Suprapubic skin (tissue), 4 donors: ENCODE measurements at regions not wholly inside any gene's neighbourhood (a gene's known extent, or its start where the extent isn't known, plus 50 kb on each side); places are given as distances from the start of the nearest gene placed in this dataset.

Source experiments
- DNase-seq, 2 donors: peaks; one replicate each; pipeline ENCODE4 v3.0.0-alpha.2; 2019; ENCODE audit warnings: low spot score in 2 of 2
- H3K27ac ChIP-seq: fragments of 200-600 bp; sonication (generic); one replicate; pipeline ENCODE4 v1.5.1; 2019
- H3K27me3 ChIP-seq: fragments of 200-600 bp; sonication (generic); one replicate; pipeline ENCODE4 v1.5.1; 2019
- H3K36me3 ChIP-seq: fragments of 200-600 bp; sonication (generic); one replicate; pipeline ENCODE4 v1.5.1; 2019
- H3K4me1 ChIP-seq: fragments of 200-600 bp; sonication (generic); one replicate; pipeline ENCODE4 v1.5.1; 2019
- H3K4me3 ChIP-seq: fragments of 200-600 bp; sonication (generic); one replicate; pipeline ENCODE4 v1.5.1; 2019; ENCODE audit warnings: mild to moderate bottlenecking
- H3K9me3 ChIP-seq: fragments of 200-600 bp; sonication (generic); one replicate; pipeline ENCODE4 v1.5.1; 2019
- CTCF ChIP-seq, 2 donors: fragments of 200-600 bp in 1 of 2; fragments of 450-650 bp in 1 of 2; sonication (generic) in 1 of 2; IDR thresholded peaks; one replicate each; pipeline ENCODE4 v1.5.1; 2016 to 2019; ENCODE audit warnings: antibody characterized with exemption in 2 of 2, mild to moderate bottlenecking in 1 of 2, moderate library complexity in 1 of 2
- EP300 ChIP-seq: sonication (generic); formaldehyde crosslinking; IDR thresholded peaks from one replicate; pipeline ENCODE4 v1.6.1; 2017; ENCODE audit warnings: antibody characterized with exemption
- POLR2A ChIP-seq, 2 donors: fragments of 450-650 bp; IDR thresholded peaks; one replicate each; pipeline ENCODE4 v1.6.1; 2017; ENCODE audit warnings: antibody characterized with exemption in 2 of 2, mild to moderate bottlenecking in 2 of 2, moderate library complexity in 2 of 2
- POLR2AphosphoS5 ChIP-seq, 3 donors: sonication (generic); formaldehyde crosslinking; IDR thresholded peaks; one replicate each; pipeline ENCODE4 v1.6.1; 2017; ENCODE audit warnings: antibody characterized with exemption in 3 of 3
- WGBS: methylation state at CpG from one replicate; pipeline ENCODE4 v1.1.5; 2018; 5-methylcytosine and 5-hydroxymethylcytosine counted together

GRCh38 chr20:10972219-10972860 is 298.5 kb upstream of the JAG1 start:
- no peak overlapping the region for H3K4me3 ChIP-seq
- no peaks in the 10 kb centered on the region for H3K36me3 ChIP-seq
- no peak for TF ChIP-seq CTCF (IDR thresholded peaks at IDR 0.05)
- no peak for TF ChIP-seq POLR2AphosphoS5 (IDR thresholded peaks at IDR 0.05)
- TF ChIP-seq EP300: no peak
- TF ChIP-seq POLR2A (IDR thresholded peaks at IDR 0.05): no peak
- no peaks in the 10 kb centered on the region for H3K4me1 ChIP-seq
- no peak overlapping the region for H3K27ac ChIP-seq
- no peak for DNase-seq
- H3K27me3 ChIP-seq: no peaks in the 10 kb centered on the region
- H3K9me3 ChIP-seq: no peaks in the 10 kb centered on the region
- WGBS: 78% methylated on average over 4 of the region's 4 CpGs

GRCh38 chr20:10976051-10976450 is 302.3 kb upstream of the JAG1 start:
- no peaks in the 10 kb centered on the region for H3K4me1 ChIP-seq
- no peaks in the 10 kb centered on the region for H3K27me3 ChIP-seq
- H3K4me3 ChIP-seq: no peak overlapping the region
- DNase-seq: no peak
- H3K36me3 ChIP-seq: no peaks in the 10 kb centered on the region
- TF ChIP-seq EP300 (no peak), POLR2AphosphoS5 (IDR thresholded peaks at IDR 0.05) (no peak), POLR2A (IDR thresholded peaks at IDR 0.05) (no peak), CTCF (IDR thresholded peaks at IDR 0.05) (no peak)
- no peaks in the 10 kb centered on the region for H3K9me3 ChIP-seq
- WGBS: 90% methylated on average over 6 of the region's 6 CpGs
- H3K27ac ChIP-seq: no peak overlapping the region

- Histone ChIP-seq H3K4me3 (no peak overlapping the region), H3K27me3 (no peaks in the 10 kb centered on the region), H3K4me1 (no peaks in the 10 kb centered on the region), H3K9me3 (no peaks in the 10 kb centered on the region), H3K27ac (no peak overlapping the region), H3K36me3 (no peaks in the 10 kb centered on the region)
- DNase-seq: no peak
- no peak for TF ChIP-seq POLR2AphosphoS5 (IDR thresholded peaks at IDR 0.05)
- TF ChIP-seq EP300: no peak
- no peak for TF ChIP-seq CTCF (IDR thresholded peaks at IDR 0.05)
- TF ChIP-seq POLR2A (IDR thresholded peaks at IDR 0.05): no peak
- WGBS: 97% methylated on average over 4 of the region's 4 CpGs
Observed at GRCh38 chr20:10978019-10978702, 304.4 kb upstream of the JAG1 start.

- Histone ChIP-seq H3K36me3 (no peaks in the 10 kb centered on the region), H3K27ac (no peak overlapping the region), H3K27me3 (no peaks in the 10 kb centered on the region), H3K4me1 (no peaks in the 10 kb centered on the region), H3K4me3 (no peak overlapping the region), H3K9me3 (no peaks in the 10 kb centered on the region)
- 61% methylated on average over 5 of the region's 5 CpGs for WGBS
- TF ChIP-seq EP300 (no peak), CTCF (IDR thresholded peaks at IDR 0.05) (no peak), POLR2A (IDR thresholded peaks at IDR 0.05) (no peak), POLR2AphosphoS5 (IDR thresholded peaks at IDR 0.05) (no peak)
- no peak for DNase-seq
Observed at GRCh38 chr20:10978713-10979112, 304.9 kb upstream of the JAG1 start.

GRCh38 chr20:10982692-10983091 is 308.9 kb upstream of the JAG1 start:
- Histone ChIP-seq H3K4me3 (no peak overlapping the region), H3K9me3 (no peaks in the 10 kb centered on the region), H3K27ac (no peak overlapping the region), H3K27me3 (no peaks in the 10 kb centered on the region), H3K36me3 (no peaks in the 10 kb centered on the region), H3K4me1 (peaks cover 20% of the 10 kb centered on the region)
- TF ChIP-seq POLR2A (IDR thresholded peaks at IDR 0.05): no peak
- TF ChIP-seq CTCF (IDR thresholded peaks at IDR 0.05): no peak
- TF ChIP-seq POLR2AphosphoS5 (IDR thresholded peaks at IDR 0.05): no peak
- no peak for TF ChIP-seq EP300
- no peak for DNase-seq
- 70% methylated on average over 6 of the region's 6 CpGs for WGBS
